ENCODE measurements at regions not wholly inside any gene's neighbourhood (a gene's known extent, or its start where the extent isn't known, plus 50 kb on each side); places are given as distances from the start of the nearest gene placed in this dataset.

DNA sequence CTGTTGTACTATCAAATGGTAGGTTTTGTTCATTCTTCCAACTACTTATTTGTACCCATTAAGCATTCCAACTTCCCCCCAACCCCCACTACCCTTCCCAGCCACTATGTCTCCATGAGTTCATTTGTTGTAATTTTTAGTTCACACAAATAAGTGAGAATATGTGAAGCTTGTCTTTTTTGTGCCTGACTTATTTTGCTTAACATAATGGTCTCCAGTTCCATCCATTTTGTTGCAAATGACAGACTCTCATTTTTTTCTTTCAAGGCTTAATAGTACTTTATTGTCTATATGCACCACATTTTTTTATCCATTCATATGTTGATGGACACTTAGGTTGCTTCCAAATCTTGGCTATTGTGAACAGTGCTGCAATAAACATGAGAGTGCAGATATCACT is 86.2 kb downstream of the ALG10B start:
- TF ChIP-seq CTCF (conservative IDR thresholded peaks at IDR 0.05), result no peak
- TF ChIP-seq EZH2 (IDR thresholded peaks at IDR 0.05; ENCODE audit: low read depth), result no peak

All from PC-9 (cell line).